HG03175 (cell line): ENCODE measurements at regions not wholly inside any gene's neighbourhood (a gene's known extent, or its start where the extent isn't known, plus 50 kb on each side); places are given as distances from the start of the nearest gene placed in this dataset.
"Not testable (repeated sequence)": the region's sequence is repeated elsewhere in the genome, so short reads cannot be mapped to it uniquely, and the experiment has no call there.

Source experiments
- ATAC-seq: cut with Tn5 transposase; IDR thresholded peaks from one replicate; pipeline ENCODE4 v1.9.1; 2021; ENCODE audit warnings: mild to moderate bottlenecking, moderate library complexity; ENCODE audit not compliant: unreplicated experiment

GRCh38 chr7:130957722-130958435 lies 223.9 kb upstream of the KLF14 start:
- ATAC-seq: not testable (repeated sequence)

- ATAC-seq: no peak
Observed at GRCh38 chr7:130958846-130959245, 224.8 kb upstream of the KLF14 start.

GRCh38 chr7:130959743-130960207 lies 225.8 kb upstream of the KLF14 start:
- no peak for ATAC-seq

GRCh38 chr7:130960208-130960988 lies 226.4 kb upstream of the KLF14 start:
- peak; percentile 28 for ATAC-seq

- peak; percentile 76 for ATAC-seq
Observed at GRCh38 chr7:130961128-130961601, 227.2 kb upstream of the KLF14 start.

GRCh38 chr7:130962109-130962508 lies 228.1 kb upstream of the KLF14 start:
- ATAC-seq: no peak

- no peak for ATAC-seq
Observed at GRCh38 chr7:130963339-130963738, 229.3 kb upstream of the KLF14 start.

GRCh38 chr7:130965515-130965914 lies 231.5 kb upstream of the KLF14 start:
- ATAC-seq: no peak

GRCh38 chr7:130966246-130967009 lies 232.4 kb upstream of the KLF14 start:
- peak; percentile 41 for ATAC-seq

- no peak for ATAC-seq
Observed at GRCh38 chr7:130970196-130970595, 236.2 kb upstream of the KLF14 start.

- ATAC-seq: no peak
Observed at GRCh38 chr7:130970696-130971095, 236.7 kb upstream of the KLF14 start.

GRCh38 chr7:130971297-130971696 lies 237.3 kb upstream of the KLF14 start:
- ATAC-seq: no peak

GRCh38 chr7:130972201-130972600 lies 238.2 kb upstream of the KLF14 start:
- no peak for ATAC-seq

GRCh38 chr7:130973637-130974036 lies 239.6 kb upstream of the KLF14 start:
- no peak for ATAC-seq

- no peak for ATAC-seq
Observed at GRCh38 chr7:130974169-130974568, 240.2 kb upstream of the KLF14 start.

GRCh38 chr7:130974794-130975193 lies 240.8 kb upstream of the KLF14 start:
- no peak for ATAC-seq

GRCh38 chr7:130975731-130976130 lies 241.7 kb upstream of the KLF14 start:
- no peak for ATAC-seq

GRCh38 chr7:130982160-130982638 lies 248.2 kb upstream of the KLF14 start:
- ATAC-seq: peak; percentile 79

- no peak for ATAC-seq
Observed at GRCh38 chr7:130982651-130983050, 248.6 kb upstream of the KLF14 start.

GRCh38 chr7:130985361-130985760 lies 251.4 kb upstream of the KLF14 start:
- no peak for ATAC-seq

- no peak for ATAC-seq
Observed at GRCh38 chr7:130986261-130986690, 252.3 kb upstream of the KLF14 start.
